Loucy (cell line): ENCODE measurements at regions not wholly inside any gene's neighbourhood (a gene's known extent, or its start where the extent isn't known, plus 50 kb on each side); places are given as distances from the start of the nearest gene placed in this dataset.

Experiments used
- H2AFZ ChIP-seq: fragments of 200-600 bp; sonication (generic); 2 replicates; pipeline ENCODE4 v1.6.0; 2016; ENCODE audit warnings: antibody characterized with exemption, mild to moderate bottlenecking, low read length, moderate library complexity
- H3F3A ChIP-seq: fragments of 200-600 bp; 2 replicates; pipeline ENCODE4 v1.6.0; 2016; ENCODE audit warnings: antibody characterized with exemption, low read depth, mild to moderate bottlenecking
- H3K27me3 ChIP-seq: fragments of 200-600 bp; sonication (generic); 2 replicates; pipeline ENCODE4 v1.6.1; 2014; ENCODE audit warnings: low read length, mild to moderate bottlenecking; ENCODE audit not compliant: insufficient read depth, poor library complexity, severe bottlenecking
- H3K36me3 ChIP-seq: fragments of 200-600 bp; sonication (generic); 2 replicates; pipeline ENCODE4 v1.6.1; 2016; ENCODE audit warnings: low read length; ENCODE audit not compliant: insufficient read depth
- H3K4me1 ChIP-seq: fragments of 200-600 bp; sonication (generic); 2 replicates; pipeline ENCODE4 v1.5.1; 2014; ENCODE audit warnings: low read length, mild to moderate bottlenecking; ENCODE audit not compliant: insufficient read depth, poor library complexity, severe bottlenecking
- H3K4me2 ChIP-seq: fragments of 200-600 bp; sonication (generic); 2 replicates; pipeline ENCODE4 v1.6.0; 2014; ENCODE audit warnings: antibody characterized with exemption, low read length, low read depth, mild to moderate bottlenecking; ENCODE audit not compliant: poor library complexity, severe bottlenecking
- H3K4me3 ChIP-seq: fragments of 200-600 bp; sonication (generic); 2 replicates; pipeline ENCODE4 v1.5.1; 2014; ENCODE audit warnings: low read length, mild to moderate bottlenecking, mixed read lengths; ENCODE audit not compliant: poor library complexity, severe bottlenecking
- H3K79me2 ChIP-seq: fragments of 200-600 bp; sonication (generic); 2 replicates; pipeline ENCODE4 v1.6.1; 2014; ENCODE audit warnings: low read length; ENCODE audit not compliant: insufficient read depth
- H3K9ac ChIP-seq: fragments of 200-600 bp; sonication (generic); 2 replicates; pipeline ENCODE4 v1.6.0; 2014; ENCODE audit warnings: mild to moderate bottlenecking, low read depth, low read length, moderate library complexity; ENCODE audit not compliant: poor library complexity, severe bottlenecking
- H3K9me2 ChIP-seq: fragments of 200-600 bp; sonication (generic); replicated peaks from 2 replicates; pipeline ENCODE4 v1.6.1; 2016; ENCODE audit warnings: low read depth, low read length, mixed read lengths
- H3K9me3 ChIP-seq: fragments of 200-600 bp; sonication (generic); 2 replicates; pipeline ENCODE4 v1.6.1; 2014; ENCODE audit warnings: mild to moderate bottlenecking, antibody characterized with exemption, low read length, low read depth; ENCODE audit not compliant: insufficient read depth
- H4K20me1 ChIP-seq: fragments of 200-600 bp; sonication (generic); 2 replicates; pipeline ENCODE4 v1.6.0; 2014; ENCODE audit warnings: antibody characterized with exemption, low read length, mild to moderate bottlenecking; ENCODE audit not compliant: insufficient read depth, poor library complexity, severe bottlenecking
- EZH2phosphoT487 ChIP-seq: fragments of 200-600 bp; IDR thresholded peaks from 2 replicates; pipeline ENCODE4 v1.6.1; 2018; ENCODE audit warnings: antibody characterized with exemption, mild to moderate bottlenecking, moderate library complexity, borderline replicate concordance
- TF ChIP-seq, protein P1 (sequence below): fragments of 200-600 bp; sonication (generic); conservative IDR thresholded peaks from 2 replicates; pipeline ENCODE4 v1.5.1; 2014; ENCODE audit warnings: mild to moderate bottlenecking, antibody characterized with exemption, low read length

GRCh38 chr7:148472406-148472805 is 118.2 kb upstream of the C7orf33 start:
- Histone ChIP-seq H3K36me3 (no peaks in the 10 kb centered on the region), H3K9ac (no peak overlapping the region), H3K9me2 (no peaks in the 10 kb centered on the region), H3K79me2 (no peaks in the 10 kb centered on the region), H3K4me2 (no peak overlapping the region), H3K9me3 (no peaks in the 10 kb centered on the region; the same call in 1 of the 2 replicates), H2AFZ (no peak overlapping the region), H4K20me1 (no peaks in the 10 kb centered on the region), H3K4me3 (no peak overlapping the region), H3F3A (no peaks in the 10 kb centered on the region), H3K27me3 (no peaks in the 10 kb centered on the region), H3K4me1 (no peaks in the 10 kb centered on the region)
- TF ChIP-seq, protein P1, sequence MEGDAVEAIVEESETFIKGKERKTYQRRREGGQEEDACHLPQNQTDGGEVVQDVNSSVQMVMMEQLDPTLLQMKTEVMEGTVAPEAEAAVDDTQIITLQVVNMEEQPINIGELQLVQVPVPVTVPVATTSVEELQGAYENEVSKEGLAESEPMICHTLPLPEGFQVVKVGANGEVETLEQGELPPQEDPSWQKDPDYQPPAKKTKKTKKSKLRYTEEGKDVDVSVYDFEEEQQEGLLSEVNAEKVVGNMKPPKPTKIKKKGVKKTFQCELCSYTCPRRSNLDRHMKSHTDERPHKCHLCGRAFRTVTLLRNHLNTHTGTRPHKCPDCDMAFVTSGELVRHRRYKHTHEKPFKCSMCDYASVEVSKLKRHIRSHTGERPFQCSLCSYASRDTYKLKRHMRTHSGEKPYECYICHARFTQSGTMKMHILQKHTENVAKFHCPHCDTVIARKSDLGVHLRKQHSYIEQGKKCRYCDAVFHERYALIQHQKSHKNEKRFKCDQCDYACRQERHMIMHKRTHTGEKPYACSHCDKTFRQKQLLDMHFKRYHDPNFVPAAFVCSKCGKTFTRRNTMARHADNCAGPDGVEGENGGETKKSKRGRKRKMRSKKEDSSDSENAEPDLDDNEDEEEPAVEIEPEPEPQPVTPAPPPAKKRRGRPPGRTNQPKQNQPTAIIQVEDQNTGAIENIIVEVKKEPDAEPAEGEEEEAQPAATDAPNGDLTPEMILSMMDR, result no peak
- no peak for TF ChIP-seq EZH2phosphoT487

DNA sequence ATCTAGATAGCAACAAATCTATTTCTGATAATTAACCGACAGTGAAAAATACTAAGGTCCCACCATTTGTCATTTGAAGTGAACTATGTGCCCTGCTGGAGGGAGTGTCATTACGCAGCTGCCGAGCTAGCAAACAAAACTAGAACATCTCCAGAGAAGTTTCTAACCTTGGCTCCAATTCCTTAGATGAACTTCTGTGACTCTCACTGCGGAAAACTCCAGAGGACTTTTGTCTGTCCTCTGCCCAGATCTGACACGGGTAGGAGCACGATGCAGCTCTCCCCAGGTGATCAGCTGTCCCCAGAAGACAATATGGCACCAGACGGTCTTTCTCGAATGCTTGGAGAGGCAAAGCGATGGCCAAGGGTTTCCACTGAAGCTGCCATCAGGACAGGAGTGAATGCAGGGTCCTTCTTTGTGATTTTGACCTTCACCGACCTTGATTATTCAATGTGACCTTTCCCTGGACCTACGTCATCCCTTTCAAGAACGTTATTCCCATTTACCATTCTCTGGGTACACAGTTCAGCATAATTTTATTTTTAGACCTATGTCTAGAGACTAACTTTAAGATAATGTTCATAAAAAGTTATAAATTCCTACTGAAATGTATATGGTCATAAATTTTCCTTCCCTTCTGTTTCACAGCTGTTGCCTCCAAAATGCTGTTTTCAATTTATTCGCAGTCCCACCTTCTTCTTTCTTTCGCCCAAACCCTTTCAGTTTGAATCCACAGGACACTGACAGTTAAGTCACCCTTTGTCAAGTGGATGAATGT is 116.7 kb upstream of the C7orf33 start:
- no peaks in the 10 kb centered on the region for H3K4me1 ChIP-seq
- no peak overlapping the region for H3K9ac ChIP-seq
- H3K9me2 ChIP-seq, result no peaks in the 10 kb centered on the region
- H4K20me1 ChIP-seq, result no peaks in the 10 kb centered on the region
- no peaks in the 10 kb centered on the region for H3K27me3 ChIP-seq
- no peak overlapping the region for H3K4me2 ChIP-seq
- H2AFZ ChIP-seq, result no peak overlapping the region
- no peaks in the 10 kb centered on the region for H3K79me2 ChIP-seq
- no peaks in the 10 kb centered on the region; the same call in 1 of the 2 replicates for H3K9me3 ChIP-seq
- no peaks in the 10 kb centered on the region for H3F3A ChIP-seq
- no peak overlapping the region for H3K4me3 ChIP-seq
- no peaks in the 10 kb centered on the region for H3K36me3 ChIP-seq
- TF ChIP-seq EZH2phosphoT487, result no peak

- no peak overlapping the region for H3K9ac ChIP-seq
- TF ChIP-seq, protein P1, result no peak
- TF ChIP-seq EZH2phosphoT487, result no peak
Measured at GRCh38 chr7:148474481-148475025, 116.0 kb upstream of the C7orf33 start.

More at GRCh38 chr7:148474481-148475025, 116.0 kb upstream of the C7orf33 start:
- H3K27me3 ChIP-seq, result no peaks in the 10 kb centered on the region
- no peaks in the 10 kb centered on the region for H3F3A ChIP-seq
- H2AFZ ChIP-seq, result no peak overlapping the region
- no peaks in the 10 kb centered on the region for H3K36me3 ChIP-seq
- H3K4me1 ChIP-seq, result no peaks in the 10 kb centered on the region
- H3K79me2 ChIP-seq, result no peaks in the 10 kb centered on the region
- H3K4me3 ChIP-seq, result no peak overlapping the region
- no peak overlapping the region for H3K4me2 ChIP-seq
- H3K9me2 ChIP-seq, result no peaks in the 10 kb centered on the region
- no peaks in the 10 kb centered on the region; the same call in 1 of the 2 replicates for H3K9me3 ChIP-seq
- no peaks in the 10 kb centered on the region for H4K20me1 ChIP-seq
